Skin epidermis (tissue), 12 donors: ENCODE measurements at regions not wholly inside any gene's neighbourhood (a gene's known extent, or its start where the extent isn't known, plus 50 kb on each side); places are given as distances from the start of the nearest gene placed in this dataset.

Experiments
- H3K27ac ChIP-seq, 21 experiments: fragments of 200-600 bp; sonication (generic) in 11 of 21; one replicate each; pipeline ENCODE4 v1.5.0; 2020; ENCODE audit warnings: mild to moderate bottlenecking in 3 of 21, inconsistent platforms in 2 of 21, moderate library complexity in 2 of 21
- H3K4me3 ChIP-seq, 7 experiments: fragments of 200-600 bp; sonication (generic) in 2 of 7; one replicate each; pipeline ENCODE4 v1.5.0; 2020; ENCODE audit warnings: inconsistent platforms in 2 of 7, mild to moderate bottlenecking in 2 of 7, moderate library complexity in 1 of 7

DNA sequence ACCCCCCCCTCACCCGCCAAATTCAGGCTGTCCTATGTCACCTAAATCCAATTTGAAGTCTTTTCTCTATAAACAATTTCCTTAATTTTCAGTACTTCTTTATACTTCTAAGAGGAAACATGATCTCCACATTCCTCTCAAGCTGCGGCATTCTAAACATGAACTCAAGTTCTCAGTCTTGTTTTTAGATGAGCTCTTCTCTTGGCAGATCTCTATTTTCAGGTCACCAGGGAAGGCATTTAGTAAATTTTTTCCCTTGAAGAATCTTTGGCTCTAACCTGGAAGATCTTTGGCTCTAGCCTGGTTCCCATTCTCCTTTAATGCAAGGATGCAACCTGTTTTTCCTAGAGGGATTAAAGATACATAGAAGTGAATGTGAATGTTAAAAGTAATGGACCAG is 193.4 kb downstream of the ATG4C start:
- no peak overlapping the region for H3K27ac ChIP-seq
- no peak overlapping the region for H3K4me3 ChIP-seq

DNA sequence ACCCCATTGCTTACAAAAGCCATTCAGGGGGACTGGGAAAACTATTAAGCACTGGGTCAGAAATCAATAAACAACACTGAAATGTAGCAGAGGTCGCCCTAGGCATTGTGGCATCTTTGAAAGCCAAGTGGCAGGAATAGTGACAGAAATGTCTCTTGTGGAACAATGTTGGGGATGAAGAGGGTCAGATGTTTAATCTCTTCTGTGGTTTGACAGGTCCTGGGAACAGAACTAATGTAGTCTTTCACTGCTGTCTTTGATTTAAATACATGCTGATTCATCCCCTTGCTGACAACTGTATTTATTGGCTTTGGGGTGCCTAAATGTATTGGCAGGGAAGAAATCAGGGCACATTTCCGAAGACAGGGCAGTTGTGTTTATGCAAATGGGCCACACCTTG is 194.8 kb downstream of the ATG4C start:
- Histone ChIP-seq H3K4me3 (no peak overlapping the region), H3K27ac (no peak overlapping the region)

GRCh38 chr1:62981434-62981833 is 197.5 kb downstream of the ATG4C start:
- no peak overlapping the region for H3K27ac ChIP-seq
- no peak overlapping the region for H3K4me3 ChIP-seq

DNA sequence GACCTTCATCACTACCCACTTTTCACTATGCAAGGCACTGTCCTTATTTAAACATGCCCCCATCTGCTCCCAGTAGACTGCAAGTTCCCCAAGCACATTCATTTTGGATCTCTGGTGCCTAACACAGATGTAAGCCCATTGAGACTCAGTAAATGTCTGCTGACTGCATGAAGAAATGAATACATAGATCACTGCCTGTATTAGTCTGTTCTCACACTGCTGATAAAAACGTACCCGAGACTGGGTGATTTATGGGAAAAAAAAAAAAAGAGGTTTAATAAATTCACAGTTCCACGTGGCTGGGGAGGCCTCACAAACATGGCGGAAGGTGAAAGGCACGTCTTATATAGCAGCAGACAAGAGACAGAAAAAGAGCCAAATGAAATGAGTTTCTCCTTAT is 204.9 kb downstream of the ATG4C start:
- Histone ChIP-seq H3K27ac (no peak overlapping the region), H3K4me3 (no peak overlapping the region)

DNA sequence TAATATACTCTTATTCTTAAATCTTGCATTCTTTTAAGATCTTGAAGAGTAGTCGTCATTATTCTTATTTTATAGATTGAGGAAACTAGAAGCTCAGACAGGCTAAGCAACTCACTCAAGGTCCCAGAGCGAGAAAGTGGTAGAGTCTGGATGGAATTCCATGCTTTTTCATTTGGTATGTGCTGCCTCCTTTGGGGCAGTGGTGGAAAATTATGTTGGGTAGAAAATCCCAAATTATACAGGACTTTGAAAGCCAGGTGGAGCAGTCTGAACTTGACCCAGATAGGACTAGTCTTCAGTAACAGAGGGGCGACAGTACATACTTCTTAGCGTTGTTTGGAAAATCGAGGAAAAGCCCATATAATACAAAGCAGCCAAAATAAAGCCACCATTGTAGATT is 205.6 kb downstream of the ATG4C start:
- Histone ChIP-seq H3K4me3 (no peak overlapping the region), H3K27ac (no peak overlapping the region)

- H3K4me3 ChIP-seq = no peak overlapping the region
- H3K27ac ChIP-seq = no peak overlapping the region
Measured at GRCh38 chr1:62991152-62991551, 207.2 kb downstream of the ATG4C start.

DNA sequence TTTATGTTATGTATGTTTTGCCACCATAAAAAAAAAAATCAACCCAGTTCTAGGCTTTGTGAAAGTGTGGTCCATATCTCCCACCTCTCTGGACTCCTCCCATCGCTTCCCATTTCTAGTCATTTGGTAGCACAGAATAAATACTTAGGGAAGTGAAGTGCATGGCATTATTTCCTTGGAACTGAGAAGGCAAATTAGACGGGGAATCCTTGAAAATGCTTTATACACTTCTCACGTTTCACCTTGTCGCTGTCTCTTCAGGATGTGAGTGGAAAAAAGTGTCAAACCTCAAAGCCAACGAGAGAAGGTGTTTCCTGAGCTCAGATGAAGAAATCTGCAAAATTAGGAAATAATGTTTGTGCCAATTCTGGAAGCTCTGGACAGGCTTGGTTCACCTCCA is 209.9 kb downstream of the ATG4C start:
- Histone ChIP-seq H3K4me3 (no peak overlapping the region), H3K27ac (no peak overlapping the region)

DNA sequence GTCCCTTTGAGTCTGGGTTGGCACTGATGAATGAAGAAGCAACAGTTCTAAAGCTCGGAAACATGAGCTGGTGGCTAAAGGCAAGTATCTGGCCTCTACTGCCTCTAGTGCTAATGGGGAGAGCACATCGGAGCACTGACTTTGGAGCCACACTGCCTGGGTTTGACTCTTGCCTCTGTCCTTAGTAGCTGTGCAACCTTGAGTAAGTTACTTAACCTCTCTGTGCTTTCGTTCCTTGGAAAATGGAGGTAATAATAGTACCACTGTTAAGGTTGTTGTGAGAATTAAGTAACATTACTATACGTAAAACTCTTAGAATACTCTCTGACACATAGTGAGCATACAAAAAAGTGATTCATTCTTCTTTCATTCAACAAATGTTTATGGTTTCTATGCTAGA is 211.2 kb downstream of the ATG4C start:
- Histone ChIP-seq H3K27ac (no peak overlapping the region), H3K4me3 (no peak overlapping the region)

DNA sequence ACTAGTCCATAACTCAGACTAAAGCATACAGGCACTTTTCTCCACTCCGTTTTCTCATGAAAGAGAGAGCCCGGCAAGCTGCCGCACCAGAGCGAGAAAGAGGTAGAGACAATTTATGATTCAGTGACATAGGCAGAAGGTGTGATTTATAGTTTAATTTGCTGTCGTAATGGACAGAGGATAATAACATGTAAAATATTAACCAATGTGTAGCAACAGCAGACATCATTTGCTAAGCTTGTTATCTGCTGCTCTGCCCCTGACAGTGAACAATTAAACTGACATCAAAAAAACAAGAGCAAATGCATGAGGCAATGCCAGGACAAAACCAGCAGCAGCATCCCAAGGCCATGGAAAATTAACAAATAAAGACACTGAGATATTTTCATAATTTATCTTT is 214.0 kb downstream of the ATG4C start:
- no peak overlapping the region for H3K4me3 ChIP-seq
- H3K27ac ChIP-seq = no peak overlapping the region

DNA sequence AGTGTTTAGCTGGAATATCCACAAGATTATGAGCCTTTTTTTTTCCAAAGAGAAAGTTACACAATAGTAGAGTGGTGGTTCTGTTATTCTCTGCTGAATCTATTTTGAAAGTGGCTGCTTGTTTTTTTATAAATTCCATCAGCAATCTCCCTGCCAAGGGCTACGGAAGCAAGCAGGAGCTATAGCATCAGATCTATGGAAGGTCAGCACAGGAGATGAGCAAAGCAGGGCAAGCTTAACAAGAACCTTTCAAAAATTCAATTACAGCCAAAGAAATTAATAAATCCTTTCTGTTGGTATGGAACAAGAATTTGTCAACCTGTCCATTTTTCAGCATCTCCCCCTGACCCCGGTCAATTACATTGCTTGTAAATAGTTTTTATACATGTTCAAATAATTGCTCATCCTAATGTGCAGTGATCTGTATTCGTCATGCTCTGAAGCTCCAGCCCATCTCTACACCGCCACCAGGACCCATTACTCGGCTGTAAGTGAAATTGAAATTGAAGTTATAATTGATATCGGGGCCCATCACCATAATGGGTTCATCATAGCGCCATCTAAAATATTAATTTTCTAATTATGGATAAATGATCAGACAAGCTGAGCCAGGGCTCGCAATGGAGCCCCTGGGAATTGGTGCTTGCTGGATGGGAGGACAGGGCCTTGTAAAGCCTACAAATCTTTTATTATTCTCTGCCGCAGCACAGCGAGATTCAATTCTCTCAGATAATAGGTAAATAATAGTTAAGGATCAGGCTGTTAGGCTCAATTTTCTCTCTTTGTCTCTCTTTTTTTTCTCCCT is 215.1 kb downstream of the ATG4C start:
- Histone ChIP-seq H3K4me3 (no peak overlapping the region), H3K27ac (no peak overlapping the region)

- Histone ChIP-seq H3K4me3 (no peak overlapping the region), H3K27ac (no peak overlapping the region)
Measured at GRCh38 chr1:63000508-63000907, 216.6 kb downstream of the ATG4C start.

GRCh38 chr1:63004868-63005267 is 220.9 kb downstream of the ATG4C start:
- Histone ChIP-seq H3K4me3 (no peak overlapping the region), H3K27ac (no peak overlapping the region)

- H3K4me3 ChIP-seq = no peak overlapping the region
- no peak overlapping the region for H3K27ac ChIP-seq
Measured at GRCh38 chr1:63005812-63006211, 221.9 kb downstream of the ATG4C start.

GRCh38 chr1:63009421-63009820 is 225.5 kb downstream of the ATG4C start:
- H3K4me3 ChIP-seq = no peak overlapping the region
- no peak overlapping the region for H3K27ac ChIP-seq

DNA sequence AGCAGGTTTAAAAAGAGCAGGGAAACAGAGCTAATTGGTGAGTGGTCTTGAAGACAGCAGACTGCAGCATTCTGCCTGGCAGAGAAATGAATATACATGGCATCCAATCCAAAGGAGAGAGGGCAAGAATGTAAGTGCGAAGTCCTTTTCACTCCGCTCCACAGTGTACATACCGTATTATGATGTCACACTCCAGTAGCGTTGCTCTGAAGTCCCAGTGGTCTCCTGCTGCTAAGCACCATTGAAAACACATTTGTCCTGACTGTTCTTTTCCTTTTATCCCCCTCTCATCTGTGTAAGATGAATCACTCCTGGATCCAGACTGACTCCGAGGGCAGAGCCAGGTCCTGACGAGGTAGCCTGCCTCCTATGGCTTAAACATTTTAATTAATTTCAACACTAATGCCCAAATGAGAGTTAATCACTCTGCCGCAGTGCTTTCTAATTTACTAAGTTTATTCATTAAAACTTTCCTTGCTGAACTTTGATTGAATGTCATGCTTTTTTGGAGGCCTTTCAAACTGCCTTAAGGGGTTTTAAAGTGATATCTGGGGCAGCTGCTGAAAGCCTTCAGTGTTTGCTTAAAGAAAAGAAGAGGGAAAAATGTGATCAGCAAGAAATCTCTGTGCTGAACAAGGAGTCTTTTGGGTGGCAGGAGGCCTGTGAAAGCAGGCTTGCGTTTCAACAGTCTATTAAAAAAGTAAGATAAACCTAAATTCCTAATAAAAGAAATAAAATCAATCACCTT is 227.2 kb downstream of the ATG4C start:
- no peak overlapping the region for H3K4me3 ChIP-seq
- no peak overlapping the region for H3K27ac ChIP-seq

DNA sequence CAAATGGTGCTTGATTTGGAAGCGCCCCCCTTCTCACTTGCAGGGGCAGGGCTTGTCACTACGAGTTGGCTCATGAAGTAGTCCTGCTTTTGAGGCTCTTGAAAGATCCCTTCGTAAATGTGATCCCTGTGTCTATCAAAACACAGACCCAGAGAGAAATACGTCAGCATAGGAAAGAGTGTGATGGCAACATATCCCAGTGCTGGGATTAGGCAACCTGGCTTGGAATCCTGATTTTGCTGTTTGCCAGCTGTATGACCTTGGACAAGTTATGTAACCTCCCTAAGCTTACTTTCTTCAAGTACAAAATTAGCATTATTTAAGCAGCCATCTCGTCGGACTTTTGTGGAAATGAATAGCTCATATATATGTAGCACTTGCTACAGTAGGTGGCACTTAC is 228.4 kb downstream of the ATG4C start:
- no peak overlapping the region for H3K4me3 ChIP-seq

DNA sequence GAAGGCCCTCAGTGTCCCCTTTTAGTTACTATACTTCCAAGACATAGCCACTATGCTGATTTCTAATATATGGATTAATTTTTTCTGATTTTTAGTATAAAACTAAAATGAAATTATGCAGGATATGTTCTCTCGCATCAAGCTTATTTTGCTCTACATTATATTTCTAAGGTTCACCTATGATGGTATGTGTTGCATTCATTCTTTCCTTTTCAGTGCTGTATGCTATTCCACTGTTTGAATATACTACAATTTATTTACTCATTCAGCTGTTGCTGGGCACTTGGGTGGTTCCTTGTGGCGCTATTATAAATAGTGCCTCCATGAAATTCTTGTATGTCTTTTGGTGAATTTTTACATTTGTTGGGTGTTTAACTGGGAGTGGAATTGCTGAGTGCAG is 230.3 kb downstream of the ATG4C start:
- Histone ChIP-seq H3K27ac (no peak overlapping the region), H3K4me3 (no peak overlapping the region)

More for the DNA sequence above, 228.4 kb downstream of the ATG4C start:
- no peak overlapping the region for H3K27ac ChIP-seq

DNA sequence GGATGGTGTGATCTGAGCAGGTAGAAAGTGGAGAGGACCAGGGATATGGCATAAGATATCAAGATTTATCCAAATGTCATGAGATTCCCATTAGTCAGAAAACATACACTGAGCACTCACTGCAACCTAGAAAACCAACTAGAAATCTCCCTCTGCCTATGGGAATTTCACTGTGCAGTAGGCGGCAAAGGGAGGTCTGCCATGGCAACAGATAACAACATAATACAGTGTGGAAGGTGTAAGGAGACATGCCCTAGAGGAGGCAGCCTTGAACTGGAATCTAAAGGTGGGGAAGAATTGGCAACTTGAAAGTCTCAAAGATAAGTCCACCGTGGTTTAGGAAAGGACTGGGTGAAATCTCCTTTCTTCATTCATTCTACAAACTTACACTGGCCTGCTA is 238.4 kb downstream of the ATG4C start:
- Histone ChIP-seq H3K27ac (no peak overlapping the region), H3K4me3 (no peak overlapping the region)

DNA sequence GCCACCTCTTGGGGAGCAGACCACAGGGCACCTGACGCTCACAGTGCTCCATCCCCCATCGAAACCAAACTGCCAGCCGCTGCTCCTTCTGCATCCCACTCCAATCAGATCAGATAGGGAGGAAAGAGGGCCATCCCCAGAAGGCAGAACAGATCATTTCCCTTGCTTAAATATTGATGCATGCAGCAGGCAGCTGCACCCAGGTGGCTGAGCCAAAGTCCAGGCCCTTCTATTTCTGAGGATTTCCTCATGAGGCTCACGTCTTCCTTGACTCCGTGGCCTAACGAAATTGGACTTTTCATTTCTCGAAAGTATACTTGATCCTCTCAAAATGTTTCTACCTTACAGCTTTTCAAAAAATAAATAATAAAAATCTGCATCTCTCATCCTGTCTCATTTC is 239.2 kb downstream of the ATG4C start:
- Histone ChIP-seq H3K4me3 (no peak overlapping the region), H3K27ac (no peak overlapping the region)

DNA sequence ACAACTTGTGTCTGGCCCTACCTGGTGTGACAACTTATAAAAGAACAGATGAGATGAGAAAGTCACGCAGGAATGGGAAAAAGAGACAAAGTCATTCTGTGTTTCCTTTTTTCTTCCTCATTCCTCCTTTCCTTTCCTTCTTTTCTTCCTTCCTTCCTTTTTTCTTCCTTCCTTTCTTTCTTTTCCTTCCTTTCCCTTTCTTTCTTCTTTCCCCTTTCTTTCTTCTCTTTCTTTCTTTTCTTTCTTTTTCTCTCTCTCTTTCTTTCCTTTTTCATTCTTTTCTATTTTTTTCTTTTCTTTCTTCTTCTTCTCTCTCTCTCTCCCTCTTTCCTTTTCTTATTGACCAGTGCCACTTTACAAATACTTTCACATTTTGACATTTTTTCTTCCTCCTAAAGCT is 239.7 kb downstream of the ATG4C start:
- Histone ChIP-seq H3K27ac (no peak overlapping the region), H3K4me3 (no peak overlapping the region)

- H3K4me3 ChIP-seq = no peak overlapping the region
- H3K27ac ChIP-seq = no peak overlapping the region
Measured at GRCh38 chr1:63024132-63024531, 240.2 kb downstream of the ATG4C start.

DNA sequence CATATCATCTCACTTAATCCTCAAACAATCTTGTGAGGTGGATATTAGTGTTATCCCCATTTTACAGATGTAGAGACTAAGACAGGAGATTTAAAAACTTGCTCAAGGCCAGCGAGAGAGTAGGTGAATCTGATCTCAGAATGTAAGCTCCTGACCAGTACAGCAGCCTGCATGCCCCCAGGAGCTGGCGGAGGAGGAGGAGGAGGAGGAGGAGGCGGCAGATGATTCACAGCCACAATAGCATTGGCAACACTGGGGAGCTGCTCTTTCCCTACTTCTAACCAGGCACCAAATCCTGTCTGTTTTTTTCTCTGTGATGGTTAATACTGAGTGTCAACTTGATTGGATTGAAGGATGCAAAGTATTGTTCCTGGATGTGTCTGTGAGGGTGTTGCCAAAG is 243.2 kb downstream of the ATG4C start:
- H3K27ac ChIP-seq = no peak overlapping the region
- no peak overlapping the region for H3K4me3 ChIP-seq
